ENCODE measurements at regions not wholly inside any gene's neighbourhood (a gene's known extent, or its start where the extent isn't known, plus 50 kb on each side); places are given as distances from the start of the nearest gene placed in this dataset.

DNA sequence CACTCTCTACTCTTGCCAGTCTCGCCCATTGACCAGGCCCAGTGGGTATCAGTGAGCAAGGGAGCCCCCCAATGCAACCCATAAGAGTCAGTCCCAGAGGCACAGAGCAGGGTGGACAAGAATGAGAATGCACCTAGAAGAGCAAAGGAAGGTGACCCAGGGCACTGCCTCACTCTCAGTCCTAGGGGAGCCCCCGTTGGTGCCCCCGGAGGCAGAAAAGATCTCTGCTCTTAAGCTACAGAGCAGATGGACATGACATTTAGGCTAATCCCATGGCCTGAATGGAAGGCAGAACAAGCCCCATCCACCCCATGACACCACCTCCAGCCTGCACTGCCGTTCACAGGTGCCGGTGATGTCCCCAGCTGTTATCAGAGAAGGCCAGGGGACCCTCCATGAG, 50.7 kb upstream of the PLEKHG1 start:
- WGBS (ENCODE audit: low lambda C conversion rate, missing lambda C conversion rate): 93% methylated on average over 5 of the region's 5 CpGs

DNA sequence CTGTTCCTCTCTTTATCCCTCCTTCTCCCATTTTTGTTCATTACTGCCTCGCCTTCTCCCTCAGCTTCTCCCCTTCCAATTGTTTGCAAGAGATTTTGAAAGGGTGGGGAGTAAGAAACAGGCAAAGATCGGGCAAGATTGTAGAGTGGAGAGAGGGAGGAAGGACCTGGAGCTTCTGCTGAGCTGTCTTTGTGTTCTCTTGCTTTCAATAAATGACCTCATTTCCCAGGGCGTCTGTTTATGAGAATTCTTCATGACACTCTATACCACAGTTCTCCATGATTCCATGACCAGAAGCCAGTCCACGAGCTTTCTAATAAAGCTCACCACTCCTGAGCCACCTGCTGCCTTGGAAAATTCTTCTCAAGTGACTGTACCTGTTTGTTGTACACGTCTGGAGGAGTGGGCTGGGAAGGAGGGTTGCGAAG, 50.0 kb upstream of the PLEKHG1 start:
- H3K27ac ChIP-seq: no peak overlapping the region
- H3K4me2 ChIP-seq: no peak overlapping the region
- H3K27me3 ChIP-seq: no peaks in the 10 kb centered on the region
- H3K9me3 ChIP-seq (ENCODE audit: low read depth): no peaks in the 10 kb centered on the region
- H3K4me1 ChIP-seq (ENCODE audit: insufficient read depth): no peaks in the 10 kb centered on the region
- DNase-seq (ENCODE audit: low spot score): no peak
- no peaks in the 10 kb centered on the region for H4K20me1 ChIP-seq (ENCODE audit: insufficient read depth, poor library complexity, severe bottlenecking)
- H2AFZ ChIP-seq: no peak overlapping the region
- WGBS (ENCODE audit: low lambda C conversion rate, missing lambda C conversion rate): 66% methylated on average over 6 of the region's 6 CpGs
- H3K4me3 ChIP-seq: no peak overlapping the region
- H3K9me2 ChIP-seq (replicated peaks; ENCODE audit: insufficient read depth): no peaks in the 10 kb centered on the region
- no peaks in the 10 kb centered on the region for H3K79me2 ChIP-seq
- no peaks in the 10 kb centered on the region for H3K36me3 ChIP-seq (replicated peaks; ENCODE audit: insufficient read depth, low read depth)
- TF ChIP-seq EZH2phosphoT487 (IDR thresholded peaks at IDR 0.05; ENCODE audit: low read depth, severe bottlenecking, unreplicated experiment): no peak
- TF ChIP-seq, protein P1, sequence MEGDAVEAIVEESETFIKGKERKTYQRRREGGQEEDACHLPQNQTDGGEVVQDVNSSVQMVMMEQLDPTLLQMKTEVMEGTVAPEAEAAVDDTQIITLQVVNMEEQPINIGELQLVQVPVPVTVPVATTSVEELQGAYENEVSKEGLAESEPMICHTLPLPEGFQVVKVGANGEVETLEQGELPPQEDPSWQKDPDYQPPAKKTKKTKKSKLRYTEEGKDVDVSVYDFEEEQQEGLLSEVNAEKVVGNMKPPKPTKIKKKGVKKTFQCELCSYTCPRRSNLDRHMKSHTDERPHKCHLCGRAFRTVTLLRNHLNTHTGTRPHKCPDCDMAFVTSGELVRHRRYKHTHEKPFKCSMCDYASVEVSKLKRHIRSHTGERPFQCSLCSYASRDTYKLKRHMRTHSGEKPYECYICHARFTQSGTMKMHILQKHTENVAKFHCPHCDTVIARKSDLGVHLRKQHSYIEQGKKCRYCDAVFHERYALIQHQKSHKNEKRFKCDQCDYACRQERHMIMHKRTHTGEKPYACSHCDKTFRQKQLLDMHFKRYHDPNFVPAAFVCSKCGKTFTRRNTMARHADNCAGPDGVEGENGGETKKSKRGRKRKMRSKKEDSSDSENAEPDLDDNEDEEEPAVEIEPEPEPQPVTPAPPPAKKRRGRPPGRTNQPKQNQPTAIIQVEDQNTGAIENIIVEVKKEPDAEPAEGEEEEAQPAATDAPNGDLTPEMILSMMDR (IDR thresholded peaks at IDR 0.05; ENCODE audit: poor library complexity): no peak
- TF ChIP-seq EZH2 (IDR thresholded peaks at IDR 0.05; ENCODE audit: borderline replicate concordance): no peak

More for the DNA sequence above, 50.7 kb upstream of the PLEKHG1 start:
- Histone ChIP-seq H4K20me1 (ENCODE audit: insufficient read depth, poor library complexity, severe bottlenecking) (no peaks in the 10 kb centered on the region), H3K79me2 (no peaks in the 10 kb centered on the region), H3K36me3 (replicated peaks; ENCODE audit: insufficient read depth, low read depth) (no peaks in the 10 kb centered on the region), H3K4me2 (no peak overlapping the region), H3K4me1 (ENCODE audit: insufficient read depth) (no peaks in the 10 kb centered on the region), H3K27me3 (no peaks in the 10 kb centered on the region), H3K4me3 (no peak overlapping the region), H3K27ac (no peak overlapping the region), H3K9me2 (replicated peaks; ENCODE audit: insufficient read depth) (no peaks in the 10 kb centered on the region), H3K9me3 (ENCODE audit: low read depth) (no peaks in the 10 kb centered on the region), H2AFZ (no peak overlapping the region)
- TF ChIP-seq EZH2 (IDR thresholded peaks at IDR 0.05; ENCODE audit: borderline replicate concordance): no peak
- TF ChIP-seq EZH2phosphoT487 (IDR thresholded peaks at IDR 0.05; ENCODE audit: low read depth, severe bottlenecking, unreplicated experiment): no peak
- DNase-seq (ENCODE audit: low spot score): no peak

Measured in hepatocyte (in vitro differentiated cells).